ENCODE measurements at regions not wholly inside any gene's neighbourhood (a gene's known extent, or its start where the extent isn't known, plus 50 kb on each side); places are given as distances from the start of the nearest gene placed in this dataset.

GRCh38 chr13:90089051-90089450, 1258.4 kb upstream of the MIR17HG start:
- ChIA-PET CTCF (no interaction called here), POLR2A (no interaction called here), RAD21 (ENCODE audit: low non-redundant PET in 1 of 2, low total read pairs in 2 of 2, uncharacterized antibody in 2 of 2, unreplicated experiment in 2 of 2) (no interaction called here)
- Histone ChIP-seq H3K4me2 (ENCODE audit: low read length) (no peak overlapping the region), H3K79me2 (ENCODE audit: insufficient read depth, low read length) (no peaks in the 10 kb centered on the region), H3K4me1 (ENCODE audit: control insufficient read depth in 1 of 2, insufficient read depth in 2 of 2, low read length in 2 of 2) (no peaks in the 10 kb centered on the region), H3K27me3 (ENCODE audit: insufficient read depth, low read length) (no peaks in the 10 kb centered on the region), H3K4me3 (replicated peaks in 1 of 2; ENCODE audit: low read depth in 1 of 2, low read length in 2 of 2) (no peak overlapping the region), H3K9me3 (ENCODE audit: control insufficient read depth in 1 of 2, insufficient read depth in 1 of 2, low read depth in 1 of 2, low read length in 2 of 2) (no peaks in the 10 kb centered on the region), H3K9me2 (ENCODE audit: insufficient read depth) (no peaks in the 10 kb centered on the region), H2AFZ (ENCODE audit: low read depth, low read length, poor library complexity, severe bottlenecking) (no peak overlapping the region), H3K36me3 (ENCODE audit: control insufficient read depth in 1 of 2, insufficient read depth in 2 of 2, low read length in 2 of 2) (no peaks in the 10 kb centered on the region), H3K9ac (ENCODE audit: low read length) (no peak overlapping the region), H3K27ac (ENCODE audit: low read depth, low read length) (no peak overlapping the region), H4K20me1 (ENCODE audit: insufficient read depth) (no peaks in the 10 kb centered on the region)
- TF ChIP-seq JUND (IDR thresholded peaks at IDR 0.05) (no peak), ZBTB33 (IDR thresholded peaks at IDR 0.05; ENCODE audit: extremely low read depth, insufficient replicate concordance, low read length) (no peak), ZFX (IDR thresholded peaks at IDR 0.05) (no peak), CEBPB (IDR thresholded peaks at IDR 0.05; ENCODE audit: low read depth) (no peak), CTCF (IDR thresholded peaks at IDR 0.05 in 2 of 3, conservative IDR thresholded peaks at IDR 0.05 in 1 of 3; ENCODE audit: borderline replicate concordance in 1 of 3, insufficient read depth in 1 of 3, low read depth in 2 of 3, low read length in 2 of 3) (no peak), EGR1 (IDR thresholded peaks at IDR 0.05; ENCODE audit: low read depth) (no peak), POLR2AphosphoS5 (IDR thresholded peaks at IDR 0.05; ENCODE audit: low read depth, low read length) (no peak), ATF3 (IDR thresholded peaks at IDR 0.05) (no peak), EZH2phosphoT487 (IDR thresholded peaks at IDR 0.05; ENCODE audit: borderline replicate concordance) (no peak), SRF (IDR thresholded peaks at IDR 0.05; ENCODE audit: low read depth) (no peak), RAD21 (IDR thresholded peaks at IDR 0.05; ENCODE audit: low read depth) (no peak), SP1 (IDR thresholded peaks at IDR 0.05; ENCODE audit: low read depth) (no peak), ZNF274 (IDR thresholded peaks at IDR 0.05; ENCODE audit: low read depth, low read length) (no peak), MAX (IDR thresholded peaks at IDR 0.05) (no peak)
- BruUV-seq (replicated peaks), result no TSS peak
- no peak for DNase-seq (ENCODE audit: low read depth, low spot score)
- ATAC-seq, result no peak
- intact Hi-C loops (cut with micrococcal nuclease), result no loop called here

Measured in HCT116 (cell line).